GM23248 (cell line): ENCODE measurements at regions not wholly inside any gene's neighbourhood (a gene's known extent, or its start where the extent isn't known, plus 50 kb on each side); places are given as distances from the start of the nearest gene placed in this dataset.
A peak's percentile ranks its signal among the peaks of the same experiment; 100 is the strongest.

ENCODE experiments used
- DNase-seq: peaks from one replicate; pipeline ENCODE4 v3.0.0-alpha.2; 2015
- H2AFZ ChIP-seq: fragments of 200-600 bp; sonication (generic); 2 replicates; pipeline ENCODE4 v1.6.1; 2016; ENCODE audit warnings: antibody characterized with exemption
- H3F3A ChIP-seq: fragments of 200-600 bp; sonication (generic); 2 replicates; pipeline ENCODE4 v1.6.1; 2016; ENCODE audit warnings: mild to moderate bottlenecking, antibody characterized with exemption, mixed run types; ENCODE audit not compliant: insufficient read depth
- H3K27ac ChIP-seq: fragments of 200-600 bp; sonication (generic); 2 replicates; pipeline ENCODE4 v1.5.1; 2016; ENCODE audit warnings: mild to moderate bottlenecking
- H3K27me3 ChIP-seq: fragments of 200-600 bp; sonication (generic); replicated peaks from 2 replicates; pipeline ENCODE4 v1.6.1; 2016; ENCODE audit warnings: mild to moderate bottlenecking; ENCODE audit not compliant: insufficient read depth
- H3K36me3 ChIP-seq: fragments of 200-600 bp; sonication (generic); 2 replicates; pipeline ENCODE4 v1.6.1; 2016; ENCODE audit warnings: low read depth, mild to moderate bottlenecking
- H3K4me1 ChIP-seq: fragments of 200-600 bp; sonication (generic); 2 replicates; pipeline ENCODE4 v1.6.1; 2016; ENCODE audit warnings: mild to moderate bottlenecking; ENCODE audit not compliant: insufficient read depth
- H3K4me2 ChIP-seq: fragments of 200-600 bp; sonication (generic); one replicate; pipeline ENCODE4 v1.6.1; 2016; ENCODE audit warnings: mild to moderate bottlenecking; ENCODE audit not compliant: unreplicated experiment
- H3K4me3 ChIP-seq: fragments of 200-600 bp; sonication (generic); 2 replicates; pipeline ENCODE4 v1.5.1; 2016; ENCODE audit warnings: mild to moderate bottlenecking
- H3K79me2 ChIP-seq: fragments of 200-600 bp; sonication (generic); 2 replicates; pipeline ENCODE4 v1.6.1; 2016; ENCODE audit warnings: mild to moderate bottlenecking; ENCODE audit not compliant: insufficient read depth
- H3K9ac ChIP-seq: fragments of 200-600 bp; sonication (generic); 2 replicates; pipeline ENCODE4 v1.6.1; 2016; ENCODE audit warnings: mild to moderate bottlenecking
- H3K9me2 ChIP-seq: fragments of 200-600 bp; sonication (generic); 2 replicates; pipeline ENCODE4 v1.6.1; 2016; ENCODE audit warnings: mixed run types, mild to moderate bottlenecking, moderate library complexity; ENCODE audit not compliant: insufficient read depth
- H3K9me3 ChIP-seq: fragments of 200-600 bp; sonication (generic); one replicate; pipeline ENCODE4 v1.6.1; 2017; ENCODE audit warnings: low read depth
- H4K20me1 ChIP-seq: fragments of 200-600 bp; sonication (generic); 2 replicates; pipeline ENCODE4 v1.6.0; 2016; ENCODE audit not compliant: insufficient read depth
- EZH2 ChIP-seq: fragments of 200-600 bp; sonication (generic); IDR thresholded peaks from 2 replicates; pipeline ENCODE4 v1.6.1; 2018; ENCODE audit warnings: antibody characterized with exemption, mild to moderate bottlenecking; ENCODE audit not compliant: insufficient read depth, poor library complexity, severe bottlenecking
- EZH2phosphoT487 ChIP-seq: fragments of 200-600 bp; sonication (generic); IDR thresholded peaks from 2 replicates; pipeline ENCODE4 v1.6.1; 2018; ENCODE audit warnings: antibody characterized with exemption, moderate library complexity, mild to moderate bottlenecking, low read depth; ENCODE audit not compliant: insufficient read depth
- WGBS, 2 experiments: methylation state at CpG; one replicate each; pipeline ENCODE4 v1.1.6; 2015 to 2017; ENCODE audit warnings: low lambda C conversion rate in 2 of 2, low coverage in 1 of 2; ENCODE audit errors: missing lambda C conversion rate in 2 of 2; 5-methylcytosine and 5-hydroxymethylcytosine counted together
- in situ Hi-C: fragments of 300-500 bp; cut with MboI; formaldehyde crosslinking; loops from 2 replicates; pipeline ENCODE4 v1.15.0; 2020

- H3K9ac ChIP-seq, result no peak overlapping the region
- H3F3A ChIP-seq, result peaks cover 34% of the 10 kb centered on the region
- TF ChIP-seq EZH2 (no peak), EZH2phosphoT487 (no peak)
- no peaks in the 10 kb centered on the region for H3K36me3 ChIP-seq
- H3K27me3 ChIP-seq, result no peaks in the 10 kb centered on the region
- H3K9me3 ChIP-seq, result no peaks in the 10 kb centered on the region
- no peaks in the 10 kb centered on the region for H3K79me2 ChIP-seq
- no peaks in the 10 kb centered on the region for H3K9me2 ChIP-seq
- peak; percentile 8 for DNase-seq
- WGBS, 2 experiments, result 42 to 67% methylated on average over 1 of the region's 1 CpG
- no peaks in the 10 kb centered on the region for H4K20me1 ChIP-seq
- H3K4me3 ChIP-seq, result no peak overlapping the region
- H3K27ac ChIP-seq, result no peak overlapping the region
- H3K4me1 ChIP-seq, result peaks cover 23% of the 10 kb centered on the region
- H3K4me2 ChIP-seq, result no peak overlapping the region
- in situ Hi-C loops, result no loop called here
- no peak overlapping the region for H2AFZ ChIP-seq
Measured at GRCh38 chr12:67531051-67531450, 117.5 kb upstream of the DYRK2 start.

- no peaks in the 10 kb centered on the region for H3K79me2 ChIP-seq
- H3K4me1 ChIP-seq, result peaks cover 23% of the 10 kb centered on the region
- H3K4me3 ChIP-seq, result no peak overlapping the region
- DNase-seq, result peak; percentile 12
- no peaks in the 10 kb centered on the region for H3K9me2 ChIP-seq
- H3K27ac ChIP-seq, result no peak overlapping the region
- no peak for TF ChIP-seq EZH2phosphoT487
- no peak for TF ChIP-seq EZH2
- peaks cover 34% of the 10 kb centered on the region for H3F3A ChIP-seq
- no peak overlapping the region for H2AFZ ChIP-seq
- 24 to 35% methylated on average over 3 of the region's 3 CpGs for WGBS, 2 experiments
- no peaks in the 10 kb centered on the region for H3K36me3 ChIP-seq
- no peak overlapping the region for H3K4me2 ChIP-seq
- no peaks in the 10 kb centered on the region for H3K9me3 ChIP-seq
- no peak overlapping the region for H3K9ac ChIP-seq
- H4K20me1 ChIP-seq, result no peaks in the 10 kb centered on the region
- in situ Hi-C loops, result no loop called here
- no peaks in the 10 kb centered on the region for H3K27me3 ChIP-seq
Measured at GRCh38 chr12:67531501-67531900, 117.0 kb upstream of the DYRK2 start.

GRCh38 chr12:67533159-67533558 is 115.4 kb upstream of the DYRK2 start:
- no peak overlapping the region for H3K4me2 ChIP-seq
- H3K9me2 ChIP-seq, result no peaks in the 10 kb centered on the region
- H3K27me3 ChIP-seq, result no peaks in the 10 kb centered on the region
- H2AFZ ChIP-seq, result no peak overlapping the region
- H3K4me3 ChIP-seq, result no peak overlapping the region
- no peak overlapping the region for H3K27ac ChIP-seq
- H3K4me1 ChIP-seq, result peaks cover 23% of the 10 kb centered on the region
- no peaks in the 10 kb centered on the region for H3K36me3 ChIP-seq
- DNase-seq, result peak; percentile 8
- no peaks in the 10 kb centered on the region for H4K20me1 ChIP-seq
- no peaks in the 10 kb centered on the region for H3K9me3 ChIP-seq
- peaks cover 34% of the 10 kb centered on the region for H3F3A ChIP-seq
- in situ Hi-C loops, result no loop called here
- H3K79me2 ChIP-seq, result no peaks in the 10 kb centered on the region
- WGBS, 2 experiments, result 97 to 100% methylated on average over 1 of the region's 1 CpG
- no peak overlapping the region for H3K9ac ChIP-seq
- no peak for TF ChIP-seq EZH2
- TF ChIP-seq EZH2phosphoT487, result no peak

GRCh38 chr12:67534046-67534445 is 114.5 kb upstream of the DYRK2 start:
- H3K9me3 ChIP-seq, result no peaks in the 10 kb centered on the region
- peak overlapping the region; percentile 32 for H3K9ac ChIP-seq
- no peaks in the 10 kb centered on the region for H3K27me3 ChIP-seq
- peak overlapping the region; percentile 22; the same call in 1 of the 2 replicates for H2AFZ ChIP-seq
- TF ChIP-seq EZH2 (no peak), EZH2phosphoT487 (no peak)
- peak overlapping the region; percentile 5; the same call in 1 of the 2 replicates for H3K4me3 ChIP-seq
- no peaks in the 10 kb centered on the region for H4K20me1 ChIP-seq
- 45 to 49% methylated on average over 3 of the region's 3 CpGs for WGBS, 2 experiments
- peaks cover 34% of the 10 kb centered on the region for H3F3A ChIP-seq
- no peaks in the 10 kb centered on the region for H3K9me2 ChIP-seq
- peak overlapping the region; percentile 61 for H3K4me2 ChIP-seq
- no peaks in the 10 kb centered on the region for H3K36me3 ChIP-seq
- in situ Hi-C loops, result no loop called here
- peaks cover 23% of the 10 kb centered on the region for H3K4me1 ChIP-seq
- H3K79me2 ChIP-seq, result no peaks in the 10 kb centered on the region
- peak overlapping the region; percentile 74 for H3K27ac ChIP-seq
- DNase-seq, result no peak

GRCh38 chr12:67534681-67535080 is 113.9 kb upstream of the DYRK2 start:
- Histone ChIP-seq H3K4me2 (peak overlapping the region; percentile 61), H3K4me3 (peak overlapping the region; percentile 5; the same call in 1 of the 2 replicates), H3K27me3 (no peaks in the 10 kb centered on the region), H3K9me3 (no peaks in the 10 kb centered on the region), H3K36me3 (no peaks in the 10 kb centered on the region), H2AFZ (peak overlapping the region; percentile 22; the same call in 1 of the 2 replicates), H3K9me2 (no peaks in the 10 kb centered on the region), H3K9ac (peak overlapping the region; percentile 32), H3K27ac (peak overlapping the region; percentile 74), H3F3A (peaks cover 34% of the 10 kb centered on the region), H3K79me2 (no peaks in the 10 kb centered on the region), H4K20me1 (no peaks in the 10 kb centered on the region), H3K4me1 (peaks cover 27% of the 10 kb centered on the region)
- in situ Hi-C loops, result no loop called here
- 0 out of 2 replicates have a peak, but pooled peaks have one; percentile 17 for TF ChIP-seq EZH2phosphoT487
- no peak for TF ChIP-seq EZH2
- peak; percentile 92 for DNase-seq
- 1 to 4% methylated on average over 4 of the region's 4 CpGs for WGBS, 2 experiments
